ENCODE measurements at regions not wholly inside any gene's neighbourhood (a gene's known extent, or its start where the extent isn't known, plus 50 kb on each side); places are given as distances from the start of the nearest gene placed in this dataset.
"Not testable (repeated sequence)": the region's sequence is repeated elsewhere in the genome, so short reads cannot be mapped to it uniquely, and the experiment has no call there.

- DNase-seq = no peak
These were observed 506.6 kb upstream of the MAN1A1 start for GRCh38 chr6:119856136-119856535.

- no peak for DNase-seq
These were observed 499.1 kb upstream of the MAN1A1 start for GRCh38 chr6:119848696-119849095.

- DNase-seq = no peak
These were observed 495.6 kb upstream of the MAN1A1 start for GRCh38 chr6:119845161-119845560.

- no peak for DNase-seq
These were observed 494.8 kb upstream of the MAN1A1 start for GRCh38 chr6:119844387-119844786.

- DNase-seq = no peak
These were observed 492.6 kb upstream of the MAN1A1 start for GRCh38 chr6:119842191-119842590.

GRCh38 chr6:119838043-119838442, 488.5 kb upstream of the MAN1A1 start:
- no peak for DNase-seq

GRCh38 chr6:119834418-119834817, 484.9 kb upstream of the MAN1A1 start:
- DNase-seq = no peak

- DNase-seq = no peak
These were observed 482.9 kb upstream of the MAN1A1 start for GRCh38 chr6:119832411-119832810.

- DNase-seq = no peak
These were observed 481.1 kb upstream of the MAN1A1 start for GRCh38 chr6:119830494-119831295.

GRCh38 chr6:119830069-119830468, 480.5 kb upstream of the MAN1A1 start:
- no peak for DNase-seq

GRCh38 chr6:119829499-119829898, 479.9 kb upstream of the MAN1A1 start:
- DNase-seq = not testable (repeated sequence)

GRCh38 chr6:119829006-119829405, 479.4 kb upstream of the MAN1A1 start:
- no peak for DNase-seq

- DNase-seq = no peak
These were observed 471.8 kb upstream of the MAN1A1 start for GRCh38 chr6:119821380-119821779.

- DNase-seq = no peak
These were observed 469.3 kb upstream of the MAN1A1 start for GRCh38 chr6:119818876-119819275.

- DNase-seq = no peak
These were observed 465.2 kb upstream of the MAN1A1 start for GRCh38 chr6:119814609-119815400.

- no peak for DNase-seq
These were observed 452.9 kb upstream of the MAN1A1 start for GRCh38 chr6:119802464-119802863.

GRCh38 chr6:119801056-119801455, 451.5 kb upstream of the MAN1A1 start:
- no peak for DNase-seq

- no peak for DNase-seq
These were observed 451.0 kb upstream of the MAN1A1 start for GRCh38 chr6:119800526-119800925.

- no peak for DNase-seq
These were observed 450.3 kb upstream of the MAN1A1 start for GRCh38 chr6:119799596-119800509.

GRCh38 chr6:119791736-119792135, 442.2 kb upstream of the MAN1A1 start:
- DNase-seq = no peak

GRCh38 chr6:119781365-119781764, 431.8 kb upstream of the MAN1A1 start:
- DNase-seq = no peak

GRCh38 chr6:119768201-119768600, 418.6 kb upstream of the MAN1A1 start:
- no peak for DNase-seq

Data from activated CD8-positive, alpha-beta memory T cell treated with anti-CD3 and anti-CD28 coated beads, Interleukin-2, amount 50 U/mL, for 48 hours (primary cell).